Endothelial cell of umbilical vein (primary cell): ENCODE measurements at regions not wholly inside any gene's neighbourhood (a gene's known extent, or its start where the extent isn't known, plus 50 kb on each side); places are given as distances from the start of the nearest gene placed in this dataset.

Experiments
- CTCF ChIP-seq, 2 donors: IDR thresholded peaks; 1 replicate in 1 of 2; 2 replicates in 1 of 2; pipeline ENCODE4 v1.5.1; 2011; ENCODE audit warnings: low read length in 2 of 2, mild to moderate bottlenecking in 2 of 2, moderate library complexity in 2 of 2, control low read depth in 1 of 2, inconsistent platforms in 1 of 2, low read depth in 1 of 2; ENCODE audit not compliant: insufficient read depth in 1 of 2; ENCODE audit errors: extremely low read depth in 1 of 2
- EZH2 ChIP-seq: IDR thresholded peaks from 2 replicates; pipeline ENCODE4 v1.6.1; 2012; ENCODE audit warnings: borderline replicate concordance, low read depth, mild to moderate bottlenecking, moderate library complexity, low read length, inconsistent platforms; ENCODE audit not compliant: severe bottlenecking
- FOS ChIP-seq: IDR thresholded peaks from 2 replicates; pipeline ENCODE4 v1.6.1; 2011; ENCODE audit warnings: mild to moderate bottlenecking, low read length, moderate library complexity, borderline replicate concordance; ENCODE audit not compliant: insufficient read depth
- GATA2 ChIP-seq: IDR thresholded peaks from 2 replicates; pipeline ENCODE4 v1.7.0; 2011; ENCODE audit warnings: low read depth, mild to moderate bottlenecking, moderate library complexity, mixed read lengths, low read length; ENCODE audit not compliant: insufficient read length, insufficient read depth
- MAX ChIP-seq: IDR thresholded peaks from 2 replicates; pipeline ENCODE4 v1.6.1; 2011; ENCODE audit not compliant: insufficient read depth, insufficient read length
- MYC ChIP-seq: IDR thresholded peaks from one replicate; pipeline ENCODE4 v1.6.1; 2011; ENCODE audit warnings: mild to moderate bottlenecking, low read depth, low read length
- POLR2A ChIP-seq: IDR thresholded peaks from 2 replicates; pipeline ENCODE4 v1.6.1; 2012; ENCODE audit warnings: low read depth, mild to moderate bottlenecking, control low read depth, low read length
- POLR2AphosphoS5 ChIP-seq: IDR thresholded peaks from 2 replicates; pipeline ENCODE4 v1.6.1; 2012; ENCODE audit warnings: low read depth, mild to moderate bottlenecking, control low read depth, low read length, moderate library complexity; ENCODE audit not compliant: insufficient read depth

DNA sequence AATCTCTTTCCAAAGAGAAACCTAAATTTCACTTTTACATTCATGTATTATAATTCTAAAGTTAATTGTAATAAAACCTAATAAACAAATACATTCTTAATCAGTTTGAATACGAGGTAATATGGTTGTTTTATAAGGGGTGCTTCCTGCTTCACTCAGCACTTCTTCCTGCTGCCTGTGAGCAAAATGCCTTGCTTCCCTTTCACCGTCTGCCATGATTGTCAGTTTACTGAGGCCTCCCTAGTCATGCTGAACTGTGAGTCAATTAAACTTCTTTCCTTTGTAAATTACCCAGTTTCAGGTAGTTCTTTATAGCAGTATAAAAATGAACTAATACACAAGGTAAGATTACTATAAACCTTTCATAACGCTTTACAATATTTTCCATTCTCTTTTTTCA is 491.1 kb upstream of the LRRC7 start:
- TF ChIP-seq MAX: no peak
- no peak for TF ChIP-seq FOS
- no peak for TF ChIP-seq CTCF (IDR thresholded peaks at IDR 0.05; ENCODE audit: extremely low read depth in 1 of 2, insufficient read depth in 1 of 2, low read depth in 1 of 2, low read length in 2 of 2)
- TF ChIP-seq POLR2AphosphoS5: no peak
- no peak for TF ChIP-seq POLR2A
- no peak for TF ChIP-seq EZH2
- no peak for TF ChIP-seq MYC
- no peak for TF ChIP-seq GATA2
